ENCODE measurements at regions not wholly inside any gene's neighbourhood (a gene's known extent, or its start where the extent isn't known, plus 50 kb on each side); places are given as distances from the start of the nearest gene placed in this dataset.

DNA sequence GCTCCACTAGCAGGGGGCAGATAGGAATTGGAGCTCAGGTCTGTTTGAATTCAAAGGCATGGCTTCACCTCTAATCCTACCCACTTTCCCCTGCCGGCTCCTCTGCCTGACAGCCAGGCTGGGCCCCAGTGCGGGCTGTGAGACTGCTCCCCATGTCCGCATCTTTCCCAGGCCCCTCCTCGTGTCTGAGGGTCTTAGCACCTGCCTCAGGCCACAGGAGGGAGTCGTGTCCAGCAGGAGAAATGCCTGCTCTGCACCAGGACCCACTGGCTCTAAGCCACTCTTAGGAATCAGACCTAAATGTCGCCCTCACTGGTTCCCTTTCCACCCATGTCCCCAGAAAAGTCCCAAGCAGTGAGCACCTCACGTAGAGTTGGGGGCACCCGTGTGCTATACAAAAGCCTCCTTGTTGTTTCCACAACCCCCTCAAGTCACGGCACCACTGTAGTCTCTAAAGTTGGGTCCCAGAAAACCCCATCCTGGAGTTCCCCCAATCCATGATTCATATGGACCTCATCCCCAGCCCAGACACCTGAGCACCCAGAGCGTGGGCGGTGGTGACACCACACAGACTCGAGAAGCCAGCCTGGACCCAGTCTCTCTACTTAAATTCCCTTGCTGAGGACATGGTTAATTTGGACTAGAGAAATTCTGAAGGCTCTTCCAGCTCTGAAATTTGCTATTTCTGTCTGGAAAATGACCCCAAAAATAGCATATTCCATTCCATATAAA lies 466.4 kb upstream of the ZMIZ1 start:
- TF ChIP-seq, protein P1, sequence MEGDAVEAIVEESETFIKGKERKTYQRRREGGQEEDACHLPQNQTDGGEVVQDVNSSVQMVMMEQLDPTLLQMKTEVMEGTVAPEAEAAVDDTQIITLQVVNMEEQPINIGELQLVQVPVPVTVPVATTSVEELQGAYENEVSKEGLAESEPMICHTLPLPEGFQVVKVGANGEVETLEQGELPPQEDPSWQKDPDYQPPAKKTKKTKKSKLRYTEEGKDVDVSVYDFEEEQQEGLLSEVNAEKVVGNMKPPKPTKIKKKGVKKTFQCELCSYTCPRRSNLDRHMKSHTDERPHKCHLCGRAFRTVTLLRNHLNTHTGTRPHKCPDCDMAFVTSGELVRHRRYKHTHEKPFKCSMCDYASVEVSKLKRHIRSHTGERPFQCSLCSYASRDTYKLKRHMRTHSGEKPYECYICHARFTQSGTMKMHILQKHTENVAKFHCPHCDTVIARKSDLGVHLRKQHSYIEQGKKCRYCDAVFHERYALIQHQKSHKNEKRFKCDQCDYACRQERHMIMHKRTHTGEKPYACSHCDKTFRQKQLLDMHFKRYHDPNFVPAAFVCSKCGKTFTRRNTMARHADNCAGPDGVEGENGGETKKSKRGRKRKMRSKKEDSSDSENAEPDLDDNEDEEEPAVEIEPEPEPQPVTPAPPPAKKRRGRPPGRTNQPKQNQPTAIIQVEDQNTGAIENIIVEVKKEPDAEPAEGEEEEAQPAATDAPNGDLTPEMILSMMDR (IDR thresholded peaks at IDR 0.05), result no peak
- no peak for TF ChIP-seq POLR2A (IDR thresholded peaks at IDR 0.05)
